Cardiac muscle cell (in vitro differentiated cells and primary cell): ENCODE measurements at regions not wholly inside any gene's neighbourhood (a gene's known extent, or its start where the extent isn't known, plus 50 kb on each side); places are given as distances from the start of the nearest gene placed in this dataset.

ENCODE experiments used
- DNase-seq, 2 donors: peaks; one replicate each; pipeline versions ENCODE4 v3.0.0 to v3.0.0-alpha.2; 2010 to 2017; ENCODE audit warnings: low read depth in 1 of 2, low spot score in 1 of 2
- H3K27ac ChIP-seq: fragments of 200-600 bp; sonication (generic); 2 replicates; pipeline ENCODE4 v1.5.1; 2016
- H3K27me3 ChIP-seq: fragments of 200-600 bp; sonication (generic); 2 replicates; pipeline ENCODE4 v1.6.0; 2016; ENCODE audit warnings: control low read depth
- H3K36me3 ChIP-seq: fragments of 200-600 bp; sonication (generic); 2 replicates; pipeline ENCODE4 v1.5.1; 2016; ENCODE audit warnings: control low read depth
- H3K4me1 ChIP-seq: fragments of 200-600 bp; sonication (generic); 2 replicates; pipeline ENCODE4 v1.8.1; 2017; ENCODE audit warnings: low read depth, mild to moderate bottlenecking, mixed run types
- H3K4me3 ChIP-seq: fragments of 200-600 bp; sonication (generic); 2 replicates; pipeline ENCODE4 v1.5.1; 2016; ENCODE audit warnings: mild to moderate bottlenecking
- H3K9me3 ChIP-seq: fragments of 200-600 bp; sonication (generic); 2 replicates; pipeline ENCODE4 v1.5.1; 2017; ENCODE audit warnings: low read depth, mild to moderate bottlenecking, control low read depth
- TF ChIP-seq, protein P1 (sequence below): IDR thresholded peaks from 2 replicates; pipeline ENCODE4 v1.5.1; 2012; ENCODE audit warnings: low read depth, mild to moderate bottlenecking, low read length

DNA sequence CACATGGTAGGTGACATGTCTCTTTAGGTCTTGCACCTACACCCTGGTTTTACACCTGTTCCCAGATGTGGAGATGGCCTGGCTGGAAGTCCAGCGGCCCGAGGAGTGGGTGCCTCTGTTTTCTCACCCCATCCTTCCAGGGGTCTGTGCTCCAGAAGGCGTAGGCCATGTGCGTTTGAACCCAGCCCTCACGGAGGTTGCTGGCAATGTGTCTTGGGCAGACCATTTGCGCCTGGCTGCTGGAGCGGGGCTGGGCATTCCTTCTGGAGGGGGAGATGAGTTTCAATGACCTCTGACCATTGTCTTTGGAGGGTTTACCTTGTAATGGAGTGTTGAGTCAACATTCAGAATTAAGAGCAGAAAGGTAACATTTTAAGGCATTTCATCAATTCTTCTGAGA, 54.8 kb upstream of the ZNF536 start:
- TF ChIP-seq, protein P1, sequence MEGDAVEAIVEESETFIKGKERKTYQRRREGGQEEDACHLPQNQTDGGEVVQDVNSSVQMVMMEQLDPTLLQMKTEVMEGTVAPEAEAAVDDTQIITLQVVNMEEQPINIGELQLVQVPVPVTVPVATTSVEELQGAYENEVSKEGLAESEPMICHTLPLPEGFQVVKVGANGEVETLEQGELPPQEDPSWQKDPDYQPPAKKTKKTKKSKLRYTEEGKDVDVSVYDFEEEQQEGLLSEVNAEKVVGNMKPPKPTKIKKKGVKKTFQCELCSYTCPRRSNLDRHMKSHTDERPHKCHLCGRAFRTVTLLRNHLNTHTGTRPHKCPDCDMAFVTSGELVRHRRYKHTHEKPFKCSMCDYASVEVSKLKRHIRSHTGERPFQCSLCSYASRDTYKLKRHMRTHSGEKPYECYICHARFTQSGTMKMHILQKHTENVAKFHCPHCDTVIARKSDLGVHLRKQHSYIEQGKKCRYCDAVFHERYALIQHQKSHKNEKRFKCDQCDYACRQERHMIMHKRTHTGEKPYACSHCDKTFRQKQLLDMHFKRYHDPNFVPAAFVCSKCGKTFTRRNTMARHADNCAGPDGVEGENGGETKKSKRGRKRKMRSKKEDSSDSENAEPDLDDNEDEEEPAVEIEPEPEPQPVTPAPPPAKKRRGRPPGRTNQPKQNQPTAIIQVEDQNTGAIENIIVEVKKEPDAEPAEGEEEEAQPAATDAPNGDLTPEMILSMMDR = no peak
- DNase-seq = no peak

DNA sequence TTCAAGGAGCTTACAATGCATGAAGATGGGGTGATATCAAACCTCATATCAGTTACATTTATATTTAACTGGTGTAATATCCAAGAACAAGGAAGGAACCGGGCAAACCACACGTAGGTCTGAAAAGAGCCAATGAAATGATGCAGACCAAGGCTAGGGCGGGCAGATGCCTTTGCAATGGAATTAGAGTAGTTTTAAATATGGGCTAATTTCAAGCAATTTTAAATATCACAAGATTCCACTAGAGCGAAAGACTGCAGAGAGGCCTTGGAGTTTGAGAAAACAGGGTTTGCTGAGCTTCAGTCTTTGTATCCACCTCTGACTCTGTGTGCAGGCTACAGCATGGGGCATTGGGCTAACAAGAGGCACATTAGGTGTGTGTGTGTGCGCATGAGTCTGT, 53.9 kb upstream of the ZNF536 start:
- Histone ChIP-seq H3K27ac (no peak overlapping the region), H3K4me3 (no peak overlapping the region), H3K27me3 (no peaks in the 10 kb centered on the region), H3K9me3 (no peaks in the 10 kb centered on the region), H3K36me3 (no peaks in the 10 kb centered on the region), H3K4me1 (no peaks in the 10 kb centered on the region)
- DNase-seq = no peak
- TF ChIP-seq, protein P1 = no peak

More for the DNA sequence above, 54.8 kb upstream of the ZNF536 start:
- H3K36me3 ChIP-seq = no peaks in the 10 kb centered on the region
- no peaks in the 10 kb centered on the region for H3K4me1 ChIP-seq
- no peaks in the 10 kb centered on the region for H3K27me3 ChIP-seq
- no peak overlapping the region for H3K4me3 ChIP-seq
- H3K9me3 ChIP-seq = no peaks in the 10 kb centered on the region
- H3K27ac ChIP-seq = no peak overlapping the region

- Histone ChIP-seq H3K4me3 (no peak overlapping the region), H3K4me1 (no peaks in the 10 kb centered on the region), H3K27ac (no peak overlapping the region), H3K9me3 (no peaks in the 10 kb centered on the region), H3K27me3 (no peaks in the 10 kb centered on the region), H3K36me3 (no peaks in the 10 kb centered on the region)
- no peak for DNase-seq
- TF ChIP-seq, protein P1 = no peak
Observed at GRCh38 chr19:30318936-30319335, 53.2 kb upstream of the ZNF536 start.

DNA sequence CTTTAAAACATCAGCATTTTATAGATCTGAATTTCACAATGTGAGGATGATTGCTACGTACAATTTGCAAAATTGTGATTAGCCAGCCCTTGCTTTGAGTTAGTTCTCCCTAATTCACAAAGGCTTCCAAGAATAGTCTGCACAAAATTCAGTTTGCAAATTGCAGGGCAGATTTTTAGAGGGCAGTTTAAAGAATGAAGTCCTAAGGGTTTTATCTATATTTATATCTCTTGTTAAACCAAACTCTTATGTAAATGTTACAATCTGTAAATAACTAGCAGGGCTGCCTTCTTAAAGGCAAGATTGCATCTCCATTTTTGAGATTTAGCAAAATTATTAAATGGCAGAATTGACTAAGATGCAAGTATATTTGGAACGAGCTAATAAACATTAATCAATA, 52.8 kb upstream of the ZNF536 start:
- Histone ChIP-seq H3K27ac (no peak overlapping the region), H3K27me3 (no peaks in the 10 kb centered on the region), H3K4me1 (no peaks in the 10 kb centered on the region), H3K36me3 (no peaks in the 10 kb centered on the region), H3K9me3 (no peaks in the 10 kb centered on the region), H3K4me3 (no peak overlapping the region)
- TF ChIP-seq, protein P1 = no peak
- DNase-seq = no peak

GRCh38 chr19:30319876-30320275, 52.3 kb upstream of the ZNF536 start:
- no peak for DNase-seq
- Histone ChIP-seq H3K4me1 (no peaks in the 10 kb centered on the region), H3K27ac (no peak overlapping the region), H3K4me3 (no peak overlapping the region), H3K9me3 (no peaks in the 10 kb centered on the region), H3K27me3 (no peaks in the 10 kb centered on the region), H3K36me3 (no peaks in the 10 kb centered on the region)
- TF ChIP-seq, protein P1 = no peak

DNA sequence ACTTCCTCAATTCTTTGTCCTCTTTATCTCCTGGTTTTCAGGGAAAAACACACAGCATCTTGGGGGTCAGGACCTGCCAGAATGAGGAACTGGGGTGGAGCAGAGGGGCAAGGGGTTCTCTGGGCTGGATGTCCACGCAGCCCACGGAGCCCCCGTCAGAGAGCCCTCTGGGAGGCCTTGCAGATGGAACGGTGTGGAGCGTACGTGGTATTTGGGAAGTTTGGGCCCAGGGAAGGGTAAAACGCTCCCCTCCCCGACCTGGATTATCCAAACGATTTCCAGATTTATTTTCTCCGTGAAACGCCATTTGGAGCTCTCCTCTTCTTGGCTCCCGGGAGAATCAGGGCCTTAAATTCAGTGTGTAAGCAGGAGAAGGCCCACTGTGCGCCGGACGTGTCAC, 51.7 kb upstream of the ZNF536 start:
- H3K9me3 ChIP-seq = no peaks in the 10 kb centered on the region
- H3K4me1 ChIP-seq = no peaks in the 10 kb centered on the region
- H3K4me3 ChIP-seq = no peak overlapping the region
- TF ChIP-seq, protein P1 = no peak
- no peak for DNase-seq
- no peak overlapping the region for H3K27ac ChIP-seq
- no peaks in the 10 kb centered on the region for H3K27me3 ChIP-seq
- no peaks in the 10 kb centered on the region for H3K36me3 ChIP-seq
